Testis (tissue), 2 donors: ENCODE measurements at regions not wholly inside any gene's neighbourhood (a gene's known extent, or its start where the extent isn't known, plus 50 kb on each side); places are given as distances from the start of the nearest gene placed in this dataset.

Source experiments
- DNase-seq: peaks from one replicate; pipeline ENCODE4 v3.0.0-alpha.2; 2019
- H3K27ac ChIP-seq, 2 donors: fragments of 200-600 bp; sonication (generic); one replicate each; pipeline ENCODE4 v1.5.1; 2019
- H3K27me3 ChIP-seq: fragments of 200-600 bp; sonication (generic); one replicate; pipeline ENCODE4 v1.5.1; 2019
- H3K36me3 ChIP-seq: fragments of 200-600 bp; sonication (generic); one replicate; pipeline ENCODE4 v1.5.1; 2017; ENCODE audit warnings: low read depth; ENCODE audit errors: missing control alignments
- H3K4me1 ChIP-seq: fragments of 200-600 bp; sonication (generic); one replicate; pipeline ENCODE4 v1.5.1; 2019
- H3K4me3 ChIP-seq, 2 donors: fragments of 200-600 bp; sonication (generic); one replicate each; pipeline ENCODE4 v1.5.1; 2017 to 2019
- H3K9me3 ChIP-seq: fragments of 200-600 bp; sonication (generic); one replicate; pipeline ENCODE4 v1.5.1; 2017
- CTCF ChIP-seq, 3 experiments: fragments of 450-650 bp in 2 of 3; fragments of 200-600 bp in 1 of 3; sonication (generic) in 1 of 3; IDR thresholded peaks; one replicate each; pipeline ENCODE4 v1.5.1; 2016 to 2019; ENCODE audit warnings: antibody characterized with exemption in 3 of 3, mild to moderate bottlenecking in 2 of 3, moderate library complexity in 1 of 3
- POLR2A ChIP-seq: fragments of 450-650 bp; IDR thresholded peaks from one replicate; pipeline ENCODE4 v1.6.1; 2017; ENCODE audit warnings: antibody characterized with exemption, mild to moderate bottlenecking, moderate library complexity
- WGBS, 2 donors: methylation state at CpG; one replicate each; pipeline ENCODE4 v1.1.5; 2018; 5-methylcytosine and 5-hydroxymethylcytosine counted together
- intact Hi-C: fragments of 100-400 bp; cut with DNase I; formaldehyde crosslinking; loops from one replicate; pipeline ENCODE4 v1.15.1; 2023; ENCODE audit warnings: low total_unique reads

- Histone ChIP-seq H3K27me3 (no peaks in the 10 kb centered on the region), H3K36me3 (no peaks in the 10 kb centered on the region), H3K4me1 (no peaks in the 10 kb centered on the region), H3K27ac (no peak overlapping the region), H3K9me3 (no peaks in the 10 kb centered on the region), H3K4me3 (no peak overlapping the region)
- DNase-seq, result no peak
- 74 to 76% methylated on average over 3 of the region's 3 CpGs for WGBS, 2 donors
- TF ChIP-seq CTCF (IDR thresholded peaks at IDR 0.05) (no peak), POLR2A (no peak)
- intact Hi-C loops, result no loop called here
Observed at GRCh38 chrX:137413190-137413589, 152.7 kb upstream of the ZIC3 start.

GRCh38 chrX:137405449-137406140, 160.3 kb upstream of the ZIC3 start:
- no peaks in the 10 kb centered on the region for H3K27me3 ChIP-seq
- 68 to 75% methylated on average over 11 to 13 of the region's 26 CpGs for WGBS, 2 donors
- no peaks in the 10 kb centered on the region for H3K4me1 ChIP-seq
- H3K27ac ChIP-seq, result no peak overlapping the region
- no peaks in the 10 kb centered on the region for H3K36me3 ChIP-seq
- no peak overlapping the region for H3K4me3 ChIP-seq
- H3K9me3 ChIP-seq, result no peaks in the 10 kb centered on the region
- DNase-seq, result no peak
- intact Hi-C loops, result no loop called here
- no peak for TF ChIP-seq POLR2A
- no peak for TF ChIP-seq CTCF (IDR thresholded peaks at IDR 0.05)

GRCh38 chrX:137401092-137401491, 164.8 kb upstream of the ZIC3 start:
- 72 to 85% methylated on average over 2 to 4 of the region's 4 CpGs for WGBS, 2 donors
- intact Hi-C loops, result no loop called here
- no peak overlapping the region for H3K4me3 ChIP-seq

GRCh38 chrX:137387646-137388045, 178.3 kb upstream of the ZIC3 start:
- no peaks in the 10 kb centered on the region for H3K27me3 ChIP-seq
- H3K4me3 ChIP-seq, result no peak overlapping the region
- no peaks in the 10 kb centered on the region for H3K9me3 ChIP-seq
- no peak overlapping the region for H3K27ac ChIP-seq
- no peak for DNase-seq
- intact Hi-C loops, result no loop called here
- TF ChIP-seq POLR2A (no peak), CTCF (IDR thresholded peaks at IDR 0.05) (no peak)
- H3K36me3 ChIP-seq, result no peaks in the 10 kb centered on the region
- no peaks in the 10 kb centered on the region for H3K4me1 ChIP-seq
- 88 to 100% methylated on average over 2 of the region's 2 CpGs for WGBS, 2 donors

More at GRCh38 chrX:137401092-137401491, 164.8 kb upstream of the ZIC3 start:
- Histone ChIP-seq H3K36me3 (no peaks in the 10 kb centered on the region), H3K4me1 (no peaks in the 10 kb centered on the region), H3K27ac (no peak overlapping the region), H3K9me3 (no peaks in the 10 kb centered on the region), H3K27me3 (no peaks in the 10 kb centered on the region)
- no peak for TF ChIP-seq POLR2A
- no peak for TF ChIP-seq CTCF (IDR thresholded peaks at IDR 0.05)
- DNase-seq, result no peak

GRCh38 chrX:137366018-137366633, 199.8 kb upstream of the ZIC3 start:
- TF ChIP-seq POLR2A (no peak), CTCF (IDR thresholded peaks at IDR 0.05) (no peak)
- no peak overlapping the region for H3K27ac ChIP-seq
- 83 to 93% methylated on average over 3 of the region's 3 CpGs for WGBS, 2 donors
- no peaks in the 10 kb centered on the region for H3K9me3 ChIP-seq
- no peak for DNase-seq
- no peaks in the 10 kb centered on the region for H3K27me3 ChIP-seq
- H3K4me1 ChIP-seq, result no peaks in the 10 kb centered on the region
- no peak overlapping the region for H3K4me3 ChIP-seq
- no peaks in the 10 kb centered on the region for H3K36me3 ChIP-seq
- intact Hi-C loops, result no loop called here
